Body of pancreas (tissue), 4 donors: ENCODE measurements at regions not wholly inside any gene's neighbourhood (a gene's known extent, or its start where the extent isn't known, plus 50 kb on each side); places are given as distances from the start of the nearest gene placed in this dataset.

Experiments
- CTCF ChIP-seq, 7 experiments: fragments of 450-650 bp in 4 of 7; fragments of 200-600 bp in 3 of 7; sonication (generic) in 3 of 7; IDR thresholded peaks; one replicate each; pipeline ENCODE4 v1.5.1; 2016 to 2019; ENCODE audit warnings: antibody characterized with exemption in 7 of 7
- POLR2A ChIP-seq, 3 donors: fragments of 450-650 bp; IDR thresholded peaks; one replicate each; pipeline ENCODE4 v1.6.1; 2016; ENCODE audit warnings: antibody characterized with exemption in 3 of 3, mild to moderate bottlenecking in 2 of 3

DNA sequence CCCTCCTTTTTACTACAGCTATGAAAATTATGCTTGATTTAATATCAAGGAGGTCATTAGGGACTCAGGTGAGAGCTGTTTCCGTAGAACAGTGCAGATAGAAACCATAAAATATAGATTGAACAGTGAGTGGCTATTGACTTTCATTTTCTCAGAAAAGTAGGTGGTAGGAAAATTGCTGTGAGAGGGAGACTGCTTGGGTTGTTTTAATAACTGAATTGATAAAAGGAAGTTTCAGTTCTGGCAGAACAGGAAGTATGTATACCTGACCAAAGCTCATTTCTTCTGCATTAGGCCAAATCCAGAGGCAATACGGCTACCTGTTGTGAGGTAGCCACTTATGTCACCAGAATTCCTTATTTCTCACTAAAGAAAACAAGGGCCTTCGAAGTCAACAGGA lies 761.7 kb upstream of the ARRDC3 start:
- TF ChIP-seq CTCF (IDR thresholded peaks at IDR 0.05) (no peak), POLR2A (IDR thresholded peaks at IDR 0.05) (no peak)
